ENCODE measurements at regions not wholly inside any gene's neighbourhood (a gene's known extent, or its start where the extent isn't known, plus 50 kb on each side); places are given as distances from the start of the nearest gene placed in this dataset.

DNA sequence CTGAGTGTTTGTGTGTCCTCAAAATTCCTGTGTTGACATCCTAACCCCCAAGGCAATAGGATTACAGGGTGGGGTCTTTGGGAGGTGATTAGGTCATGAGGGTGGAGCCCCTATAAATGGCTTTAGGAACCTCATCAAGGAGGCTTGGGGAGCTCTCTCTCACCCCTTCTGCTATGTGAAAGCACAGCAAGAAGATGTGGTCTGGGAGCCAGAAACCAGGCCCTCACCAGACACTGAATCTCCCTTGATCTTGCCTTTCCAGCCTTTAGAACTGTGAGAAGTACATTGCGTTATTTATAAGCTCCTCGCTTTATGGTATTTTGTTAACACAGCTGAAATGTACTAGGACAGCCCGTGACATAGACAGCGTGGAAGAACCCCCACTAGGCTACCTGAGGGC lies 712.0 kb upstream of the SGCG start:
- CTCF ChIA-PET: no interaction called here

DNA sequence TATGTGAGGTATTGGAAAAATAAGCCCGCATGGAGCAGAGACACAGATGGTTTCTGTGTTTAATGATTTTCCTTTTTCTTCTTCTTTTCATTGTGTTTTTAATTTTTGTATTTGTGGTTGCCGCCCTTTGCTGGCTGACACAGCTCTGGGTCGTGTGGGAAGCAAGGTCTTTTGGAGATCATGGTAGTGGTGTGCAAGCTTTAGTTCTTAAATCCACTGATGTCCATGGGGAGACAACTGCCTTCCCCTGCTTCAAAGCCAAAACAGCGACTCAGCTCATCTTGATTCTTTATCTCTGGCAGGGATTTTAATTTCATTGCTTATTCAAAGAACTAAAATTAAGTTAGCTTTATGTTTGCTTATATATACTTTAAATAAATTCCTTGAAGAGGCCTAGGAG lies 711.3 kb upstream of the SGCG start:
- no peak overlapping the region for H3K27ac ChIP-seq (ENCODE audit: low read depth, low read length)
- CTCF ChIA-PET: no interaction called here
- no peak overlapping the region for H3K4me3 ChIP-seq (ENCODE audit: low read depth, low read length)
- TF ChIP-seq, protein P1, sequence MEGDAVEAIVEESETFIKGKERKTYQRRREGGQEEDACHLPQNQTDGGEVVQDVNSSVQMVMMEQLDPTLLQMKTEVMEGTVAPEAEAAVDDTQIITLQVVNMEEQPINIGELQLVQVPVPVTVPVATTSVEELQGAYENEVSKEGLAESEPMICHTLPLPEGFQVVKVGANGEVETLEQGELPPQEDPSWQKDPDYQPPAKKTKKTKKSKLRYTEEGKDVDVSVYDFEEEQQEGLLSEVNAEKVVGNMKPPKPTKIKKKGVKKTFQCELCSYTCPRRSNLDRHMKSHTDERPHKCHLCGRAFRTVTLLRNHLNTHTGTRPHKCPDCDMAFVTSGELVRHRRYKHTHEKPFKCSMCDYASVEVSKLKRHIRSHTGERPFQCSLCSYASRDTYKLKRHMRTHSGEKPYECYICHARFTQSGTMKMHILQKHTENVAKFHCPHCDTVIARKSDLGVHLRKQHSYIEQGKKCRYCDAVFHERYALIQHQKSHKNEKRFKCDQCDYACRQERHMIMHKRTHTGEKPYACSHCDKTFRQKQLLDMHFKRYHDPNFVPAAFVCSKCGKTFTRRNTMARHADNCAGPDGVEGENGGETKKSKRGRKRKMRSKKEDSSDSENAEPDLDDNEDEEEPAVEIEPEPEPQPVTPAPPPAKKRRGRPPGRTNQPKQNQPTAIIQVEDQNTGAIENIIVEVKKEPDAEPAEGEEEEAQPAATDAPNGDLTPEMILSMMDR (IDR thresholded peaks at IDR 0.05; ENCODE audit: low read depth, low read length): no peak
- POLR2A ChIA-PET: no interaction called here
- H3K9me3 ChIP-seq (ENCODE audit: control insufficient read depth, insufficient read depth, low read length): peaks cover 11% of the 10 kb centered on the region
- DNase-seq (ENCODE audit: low read depth, low spot score): no peak
- no peaks in the 10 kb centered on the region for H3K27me3 ChIP-seq (ENCODE audit: control insufficient read depth, insufficient read depth, low read length)

More for the DNA sequence above, 712.0 kb upstream of the SGCG start:
- POLR2A ChIA-PET: no interaction called here
- TF ChIP-seq, protein P1 (IDR thresholded peaks at IDR 0.05; ENCODE audit: low read depth, low read length): no peak
- H3K9me3 ChIP-seq (ENCODE audit: control insufficient read depth, insufficient read depth, low read length): peaks cover 10% of the 10 kb centered on the region; the same call in 1 of the 2 replicates
- no peak overlapping the region for H3K27ac ChIP-seq (ENCODE audit: low read depth, low read length)
- no peak for DNase-seq (ENCODE audit: low read depth, low spot score)
- no peak overlapping the region for H3K4me3 ChIP-seq (ENCODE audit: low read depth, low read length)
- H3K27me3 ChIP-seq (ENCODE audit: control insufficient read depth, insufficient read depth, low read length): no peaks in the 10 kb centered on the region

DNA sequence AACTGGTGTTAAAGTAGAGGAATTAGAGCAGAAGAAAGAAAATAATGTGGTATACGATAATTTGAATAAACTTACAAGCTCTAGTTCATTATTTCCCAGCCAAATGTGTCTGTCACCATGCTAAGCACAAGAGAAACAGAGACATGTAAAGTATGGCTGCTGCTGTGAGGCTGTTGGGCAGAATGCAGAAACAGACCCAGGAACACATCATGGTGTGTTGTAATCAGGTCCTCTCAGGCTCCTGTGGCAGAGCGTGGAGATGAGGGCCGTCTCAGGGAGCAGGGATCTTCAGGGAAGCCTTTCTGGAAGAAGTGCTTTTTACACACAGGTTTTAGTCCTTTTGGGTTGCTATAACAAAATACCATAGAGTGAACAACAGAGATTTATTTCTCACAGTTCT lies 710.7 kb upstream of the SGCG start:
- Histone ChIP-seq H3K9me3 (ENCODE audit: control insufficient read depth, insufficient read depth, low read length) (peaks cover 12% of the 10 kb centered on the region), H3K27me3 (ENCODE audit: control insufficient read depth, insufficient read depth, low read length) (no peaks in the 10 kb centered on the region), H3K27ac (ENCODE audit: low read depth, low read length) (no peak overlapping the region), H3K4me3 (ENCODE audit: low read depth, low read length) (no peak overlapping the region)
- ChIA-PET POLR2A (no interaction called here), CTCF (no interaction called here)
- DNase-seq (ENCODE audit: low read depth, low spot score): no peak
- TF ChIP-seq, protein P1 (IDR thresholded peaks at IDR 0.05; ENCODE audit: low read depth, low read length): no peak

DNA sequence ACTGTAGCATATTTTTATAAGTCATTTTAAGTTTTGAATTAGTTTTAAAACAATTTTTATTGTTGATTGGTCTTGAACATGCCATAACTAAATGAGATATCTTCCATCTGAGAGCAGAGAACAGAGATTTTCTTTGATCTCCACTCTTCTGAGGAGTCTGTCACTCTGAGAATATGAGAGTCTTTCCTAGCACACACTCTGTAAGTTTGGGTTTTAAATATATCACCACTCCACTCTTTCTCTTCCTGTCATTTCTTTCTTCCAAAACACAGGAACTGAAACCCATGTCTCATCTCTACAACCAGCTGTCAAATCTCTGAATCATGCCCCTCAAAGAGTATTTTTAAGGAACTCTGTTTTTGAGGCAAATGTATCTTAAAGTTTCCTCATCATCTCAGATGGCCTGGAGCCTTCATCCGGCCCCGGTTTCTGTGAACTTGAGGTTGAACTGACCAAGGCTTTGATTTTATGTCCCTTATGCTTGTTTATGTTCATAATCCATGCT lies 698.2 kb upstream of the SGCG start:
- ChIA-PET CTCF (no interaction called here), POLR2A (no interaction called here)
- no peak for DNase-seq (ENCODE audit: low read depth, low spot score)
- Histone ChIP-seq H3K4me3 (ENCODE audit: low read depth, low read length) (no peak overlapping the region), H3K27me3 (ENCODE audit: control insufficient read depth, insufficient read depth, low read length) (no peaks in the 10 kb centered on the region), H3K9me3 (ENCODE audit: control insufficient read depth, insufficient read depth, low read length) (peaks cover 14% of the 10 kb centered on the region), H3K27ac (ENCODE audit: low read depth, low read length) (no peak overlapping the region)
- TF ChIP-seq, protein P1 (IDR thresholded peaks at IDR 0.05; ENCODE audit: low read depth, low read length): no peak

DNA sequence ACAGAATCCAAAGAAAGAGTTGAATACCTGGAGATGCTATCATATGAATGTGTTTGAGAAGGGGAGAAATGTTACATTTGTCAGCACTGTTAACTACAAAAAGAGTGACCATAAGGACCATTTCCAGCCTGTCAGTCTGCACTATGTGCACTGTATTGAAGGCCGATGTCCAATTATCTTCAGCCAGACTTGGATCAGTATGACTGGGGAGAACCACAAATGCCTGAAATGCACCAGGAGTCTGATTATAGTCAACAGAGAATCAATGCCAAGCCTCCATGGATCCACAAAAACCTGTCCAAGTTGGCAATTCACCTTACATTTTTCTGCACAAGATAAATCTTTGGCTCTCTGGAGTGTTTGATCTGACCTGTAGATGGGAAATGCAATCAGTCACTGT lies 697.5 kb upstream of the SGCG start:
- TF ChIP-seq, protein P1 (IDR thresholded peaks at IDR 0.05; ENCODE audit: low read depth, low read length): no peak
- H3K4me3 ChIP-seq (ENCODE audit: low read depth, low read length): no peak overlapping the region
- H3K27ac ChIP-seq (ENCODE audit: low read depth, low read length): no peak overlapping the region
- peaks cover 14% of the 10 kb centered on the region for H3K9me3 ChIP-seq (ENCODE audit: control insufficient read depth, insufficient read depth, low read length)
- no peak for DNase-seq (ENCODE audit: low read depth, low spot score)
- ChIA-PET CTCF (no interaction called here), POLR2A (no interaction called here)
- H3K27me3 ChIP-seq (ENCODE audit: control insufficient read depth, insufficient read depth, low read length): no peaks in the 10 kb centered on the region

Measured in AG04450 (cell line).